Sigmoid colon (tissue), 4 donors: ENCODE measurements at regions not wholly inside any gene's neighbourhood (a gene's known extent, or its start where the extent isn't known, plus 50 kb on each side); places are given as distances from the start of the nearest gene placed in this dataset.
A peak's percentile ranks its signal among the peaks of the same experiment; 100 is the strongest.

Source experiments
- POLR2A ChIP-seq, 2 donors: fragments of 450-650 bp; IDR thresholded peaks; one replicate each; pipeline ENCODE4 v1.6.1; 2016; ENCODE audit warnings: antibody characterized with exemption in 2 of 2, mild to moderate bottlenecking in 2 of 2, moderate library complexity in 2 of 2
- POLR2AphosphoS5 ChIP-seq, 4 donors: sonication (generic); formaldehyde crosslinking; IDR thresholded peaks; one replicate each; pipeline ENCODE4 v1.6.1; 2017; ENCODE audit warnings: antibody characterized with exemption in 4 of 4
- TF ChIP-seq, protein P1 (sequence below), 4 experiments: fragments of 450-650 bp in 3 of 4; fragments of 200-600 bp in 1 of 4; IDR thresholded peaks; one replicate each; pipeline ENCODE4 v1.5.1; 2016 to 2019; ENCODE audit warnings: antibody characterized with exemption in 4 of 4, mild to moderate bottlenecking in 3 of 4, moderate library complexity in 2 of 4

DNA sequence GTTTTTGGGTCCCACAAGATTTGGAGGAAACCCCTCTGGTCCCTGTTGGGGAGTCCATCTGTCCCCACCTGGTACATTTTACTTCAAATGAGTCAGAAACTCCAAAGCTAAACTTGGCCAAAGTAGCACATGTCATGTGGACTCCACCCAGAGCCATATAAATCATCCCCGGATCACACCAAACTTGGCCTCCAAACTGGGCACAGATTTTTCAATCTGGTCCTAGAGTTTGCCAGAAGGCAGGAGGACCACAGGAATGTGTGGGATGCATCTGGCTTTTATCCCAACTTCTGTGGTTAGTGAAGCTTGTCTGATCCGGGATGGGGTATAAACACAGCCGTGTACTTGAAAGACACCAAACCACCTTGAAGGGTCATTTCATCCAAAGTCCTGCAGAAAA lies 66.3 kb downstream of the MAT2B start:
- TF ChIP-seq POLR2A (IDR thresholded peaks at IDR 0.05) (no peak), POLR2AphosphoS5 (IDR thresholded peaks at IDR 0.05) (peak in 1 of 4 donors; percentile 27)
- TF ChIP-seq, protein P1, sequence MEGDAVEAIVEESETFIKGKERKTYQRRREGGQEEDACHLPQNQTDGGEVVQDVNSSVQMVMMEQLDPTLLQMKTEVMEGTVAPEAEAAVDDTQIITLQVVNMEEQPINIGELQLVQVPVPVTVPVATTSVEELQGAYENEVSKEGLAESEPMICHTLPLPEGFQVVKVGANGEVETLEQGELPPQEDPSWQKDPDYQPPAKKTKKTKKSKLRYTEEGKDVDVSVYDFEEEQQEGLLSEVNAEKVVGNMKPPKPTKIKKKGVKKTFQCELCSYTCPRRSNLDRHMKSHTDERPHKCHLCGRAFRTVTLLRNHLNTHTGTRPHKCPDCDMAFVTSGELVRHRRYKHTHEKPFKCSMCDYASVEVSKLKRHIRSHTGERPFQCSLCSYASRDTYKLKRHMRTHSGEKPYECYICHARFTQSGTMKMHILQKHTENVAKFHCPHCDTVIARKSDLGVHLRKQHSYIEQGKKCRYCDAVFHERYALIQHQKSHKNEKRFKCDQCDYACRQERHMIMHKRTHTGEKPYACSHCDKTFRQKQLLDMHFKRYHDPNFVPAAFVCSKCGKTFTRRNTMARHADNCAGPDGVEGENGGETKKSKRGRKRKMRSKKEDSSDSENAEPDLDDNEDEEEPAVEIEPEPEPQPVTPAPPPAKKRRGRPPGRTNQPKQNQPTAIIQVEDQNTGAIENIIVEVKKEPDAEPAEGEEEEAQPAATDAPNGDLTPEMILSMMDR (IDR thresholded peaks at IDR 0.05) = no peak
